OCI-LY1 (cell line): ENCODE measurements at regions not wholly inside any gene's neighbourhood (a gene's known extent, or its start where the extent isn't known, plus 50 kb on each side); places are given as distances from the start of the nearest gene placed in this dataset.

Experiments
- EZH2 ChIP-seq: fragments of 200-600 bp; sonication (generic), shearing (Covaris generic); IDR thresholded peaks from 2 replicates; pipeline ENCODE4 v1.8.0; 2017; ENCODE audit warnings: borderline replicate concordance, mixed run types, mild to moderate bottlenecking, antibody characterized with exemption, low read length, moderate library complexity, mixed read lengths
- TF ChIP-seq, protein P1 (sequence below): fragments of 200-600 bp; sonication (generic), shearing (Covaris generic); IDR thresholded peaks from 2 replicates; pipeline ENCODE4 v1.5.1; 2017; ENCODE audit warnings: mild to moderate bottlenecking, antibody characterized with exemption, low read length, moderate library complexity, mixed read lengths

DNA sequence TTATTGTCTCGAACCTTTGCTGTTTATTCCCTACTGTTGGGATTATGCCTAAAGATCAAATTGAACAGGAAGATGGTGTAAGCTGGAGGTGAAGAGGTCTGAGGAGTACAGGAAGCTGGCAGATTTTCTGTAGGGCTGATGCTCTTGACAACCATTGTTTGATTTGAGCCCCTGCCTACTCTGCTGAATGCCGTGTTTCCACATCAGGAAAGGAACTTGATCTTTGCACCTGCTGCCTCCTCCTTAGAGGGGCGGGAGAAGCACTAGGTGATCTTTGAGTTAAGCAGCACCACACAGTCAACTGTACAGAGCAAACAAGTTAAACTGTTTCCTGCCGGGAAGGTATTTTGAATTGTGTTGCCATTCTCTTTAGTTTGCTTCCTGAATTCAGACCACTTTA lies 364.6 kb upstream of the EPHA6 start:
- TF ChIP-seq EZH2: no peak
- TF ChIP-seq, protein P1, sequence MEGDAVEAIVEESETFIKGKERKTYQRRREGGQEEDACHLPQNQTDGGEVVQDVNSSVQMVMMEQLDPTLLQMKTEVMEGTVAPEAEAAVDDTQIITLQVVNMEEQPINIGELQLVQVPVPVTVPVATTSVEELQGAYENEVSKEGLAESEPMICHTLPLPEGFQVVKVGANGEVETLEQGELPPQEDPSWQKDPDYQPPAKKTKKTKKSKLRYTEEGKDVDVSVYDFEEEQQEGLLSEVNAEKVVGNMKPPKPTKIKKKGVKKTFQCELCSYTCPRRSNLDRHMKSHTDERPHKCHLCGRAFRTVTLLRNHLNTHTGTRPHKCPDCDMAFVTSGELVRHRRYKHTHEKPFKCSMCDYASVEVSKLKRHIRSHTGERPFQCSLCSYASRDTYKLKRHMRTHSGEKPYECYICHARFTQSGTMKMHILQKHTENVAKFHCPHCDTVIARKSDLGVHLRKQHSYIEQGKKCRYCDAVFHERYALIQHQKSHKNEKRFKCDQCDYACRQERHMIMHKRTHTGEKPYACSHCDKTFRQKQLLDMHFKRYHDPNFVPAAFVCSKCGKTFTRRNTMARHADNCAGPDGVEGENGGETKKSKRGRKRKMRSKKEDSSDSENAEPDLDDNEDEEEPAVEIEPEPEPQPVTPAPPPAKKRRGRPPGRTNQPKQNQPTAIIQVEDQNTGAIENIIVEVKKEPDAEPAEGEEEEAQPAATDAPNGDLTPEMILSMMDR: no peak
